ENCODE measurements at regions not wholly inside any gene's neighbourhood (a gene's known extent, or its start where the extent isn't known, plus 50 kb on each side); places are given as distances from the start of the nearest gene placed in this dataset.

GRCh38 chr1:18555036-18555435 lies 74.3 kb downstream of the KLHDC7A start:
- no peak for TF ChIP-seq POLR2AphosphoS5 (IDR thresholded peaks at IDR 0.05; ENCODE audit: low read depth, low read length)
- TF ChIP-seq POLR2A (IDR thresholded peaks at IDR 0.05; ENCODE audit: low read depth, low read length), result no peak
- no peak for TF ChIP-seq TAF1 (IDR thresholded peaks at IDR 0.05; ENCODE audit: borderline replicate concordance, low read depth, low read length)
